GM21360 (cell line): ENCODE measurements at regions not wholly inside any gene's neighbourhood (a gene's known extent, or its start where the extent isn't known, plus 50 kb on each side); places are given as distances from the start of the nearest gene placed in this dataset.

ENCODE experiments used
- ATAC-seq: cut with Tn5 transposase; IDR thresholded peaks from one replicate; pipeline ENCODE4 v1.9.1; 2021; ENCODE audit warnings: mild to moderate bottlenecking, moderate library complexity; ENCODE audit not compliant: unreplicated experiment

DNA sequence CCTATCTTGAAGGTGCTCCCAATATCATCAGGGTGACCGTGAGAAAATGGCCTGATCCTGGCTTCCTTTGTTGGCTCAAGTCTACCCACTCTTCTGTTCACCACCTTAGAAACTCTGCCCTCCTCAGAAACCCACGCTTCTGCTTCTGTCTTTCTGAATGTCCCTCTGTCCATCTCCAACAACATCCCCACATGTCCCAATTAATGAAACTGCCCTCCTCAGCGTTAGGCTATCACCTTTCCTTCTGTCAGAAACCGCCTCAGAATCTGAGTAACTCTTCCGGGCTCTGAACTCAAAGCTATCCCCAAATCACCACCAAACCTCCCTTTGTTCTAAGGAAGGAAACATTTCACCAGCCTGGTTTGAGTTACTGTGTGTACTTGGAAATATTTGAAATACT lies 315.8 kb upstream of the ZNF32 start:
- ATAC-seq, result no peak

- no peak for ATAC-seq
Observed at GRCh38 chr10:43963793-43964425, 315.2 kb upstream of the ZNF32 start.

- ATAC-seq, result no peak
Observed at GRCh38 chr10:43963379-43963778, 314.7 kb upstream of the ZNF32 start.

DNA sequence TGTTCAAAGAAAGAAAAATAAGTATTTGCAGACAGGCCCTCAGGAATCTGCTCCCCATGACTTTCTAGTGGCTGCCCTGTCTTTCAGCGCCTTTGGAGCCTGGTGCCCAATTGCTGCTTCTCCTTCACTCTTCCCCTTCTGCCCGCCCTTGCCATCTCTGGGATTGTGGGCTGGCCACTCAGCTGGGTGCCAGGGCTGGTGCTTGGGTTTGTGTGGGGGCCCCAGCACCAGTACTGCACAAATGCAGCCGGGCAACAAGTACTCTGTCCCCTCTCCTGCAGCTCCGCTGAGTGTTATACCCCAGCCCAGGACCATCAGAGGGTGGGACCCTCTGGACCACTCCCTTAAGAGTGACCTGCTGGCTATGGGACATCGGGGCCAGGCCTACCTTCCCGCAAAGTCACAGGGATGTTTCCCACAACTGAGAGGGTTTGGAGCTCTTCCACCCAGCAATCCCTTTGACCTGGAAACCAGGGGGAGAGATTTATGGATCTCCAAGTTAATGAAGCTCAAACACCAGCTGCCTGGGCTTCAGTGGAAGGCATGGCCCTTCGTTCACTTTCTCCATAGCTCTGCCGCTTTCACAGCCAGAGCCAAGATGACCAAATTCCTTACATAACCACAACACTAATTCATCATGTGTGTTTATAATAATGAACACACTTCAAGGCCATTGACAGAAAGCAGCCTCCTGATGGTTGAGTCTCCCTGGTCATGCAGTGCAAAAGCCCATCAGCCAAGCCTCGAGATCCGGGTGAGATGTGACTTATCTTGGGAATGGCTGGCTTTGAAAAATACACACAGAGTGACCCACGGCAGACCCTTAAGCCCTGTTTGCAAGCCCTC lies 313.9 kb upstream of the ZNF32 start:
- ATAC-seq, result no peak

GRCh38 chr10:43961523-43962345 lies 313.1 kb upstream of the ZNF32 start:
- ATAC-seq, result no peak

DNA sequence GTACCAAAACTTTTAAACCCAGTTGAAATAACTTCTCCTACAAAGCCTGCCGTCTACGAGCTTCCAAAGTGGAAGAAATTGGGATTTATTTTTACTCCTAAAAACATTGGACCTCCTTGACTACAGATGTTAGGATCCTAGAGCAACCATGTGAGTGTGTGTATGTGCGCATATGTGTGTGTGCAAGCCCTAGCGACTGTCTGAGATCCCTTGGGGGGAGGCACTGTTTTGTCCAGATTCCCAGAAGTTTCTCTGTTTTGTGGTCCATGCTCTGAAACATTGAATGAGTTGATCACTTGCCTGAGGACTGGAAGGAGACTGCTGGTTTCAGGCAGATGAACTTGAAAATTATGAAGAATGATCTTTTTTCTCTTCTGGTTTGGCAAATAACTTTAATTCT lies 312.3 kb upstream of the ZNF32 start:
- no peak for ATAC-seq

DNA sequence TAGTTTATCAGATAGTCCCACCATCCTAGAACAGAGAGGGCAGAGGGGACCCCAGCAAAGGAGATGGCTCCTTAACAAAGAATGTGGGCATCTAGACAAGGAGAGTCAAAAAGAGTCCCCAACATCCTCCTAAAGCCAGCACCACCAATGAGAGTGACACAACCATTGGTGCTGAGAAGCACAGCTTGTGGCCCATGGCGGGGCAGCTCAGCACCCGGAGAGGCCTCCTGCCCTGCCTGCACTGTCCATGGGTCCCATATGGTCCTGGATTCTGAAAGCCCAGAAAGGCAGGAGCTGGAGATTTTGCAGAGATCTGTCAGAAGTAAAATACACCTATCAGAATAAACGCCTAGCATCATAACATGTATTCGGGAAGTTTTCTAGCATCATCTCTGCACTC lies 311.8 kb upstream of the ZNF32 start:
- no peak for ATAC-seq

DNA sequence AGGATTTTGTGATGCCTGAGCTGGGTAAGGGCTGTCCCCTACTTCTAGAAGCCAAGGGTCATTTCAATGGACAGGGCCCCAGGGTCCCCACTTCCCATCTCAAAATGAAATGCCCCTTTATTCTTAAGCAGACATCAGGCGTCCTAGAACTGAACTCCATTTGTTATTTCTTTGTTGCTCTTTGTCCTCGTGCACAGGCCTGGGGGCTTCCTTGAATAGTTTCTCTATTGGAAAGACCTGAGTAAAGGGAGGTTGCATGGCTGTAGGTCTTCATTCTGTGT lies 311.4 kb upstream of the ZNF32 start:
- ATAC-seq, result no peak

DNA sequence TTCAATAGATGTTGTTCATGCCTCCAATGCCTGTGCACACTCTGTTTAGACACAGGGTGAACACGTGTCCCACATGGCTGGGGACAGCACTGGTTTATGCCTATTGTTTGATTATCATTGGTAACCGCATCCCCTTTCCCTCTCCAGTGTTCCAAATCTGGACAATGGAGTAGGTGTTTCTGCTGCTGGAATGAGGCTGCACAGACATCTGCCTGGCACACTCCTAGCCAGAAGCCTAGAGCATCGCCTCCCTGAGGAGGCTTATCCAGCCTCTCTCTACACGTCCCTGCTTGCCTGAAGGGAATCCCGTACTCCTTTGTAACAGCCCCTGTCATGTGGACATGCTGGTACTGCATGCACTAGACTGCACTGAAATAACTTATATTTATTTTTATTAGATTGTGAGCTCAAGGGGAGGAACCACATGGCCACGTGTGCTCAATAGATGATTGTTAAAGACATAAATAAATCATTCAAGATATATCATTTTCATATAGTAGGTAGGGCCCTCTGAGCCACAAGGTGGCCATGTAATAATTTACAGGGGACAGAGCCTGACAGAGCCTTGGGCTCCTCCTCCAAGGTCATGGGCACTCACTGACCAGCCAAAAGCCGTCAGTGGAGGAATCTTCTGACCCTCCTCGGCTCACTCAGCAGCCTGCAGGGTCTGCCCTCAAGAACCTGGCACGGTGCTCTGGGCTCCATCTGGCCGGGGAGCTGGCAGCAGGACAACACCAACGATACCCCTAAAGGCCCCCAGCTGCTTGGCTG lies 310.9 kb upstream of the ZNF32 start:
- ATAC-seq, result no peak

- ATAC-seq, result no peak
Observed at GRCh38 chr10:43958964-43959363, 310.3 kb upstream of the ZNF32 start.

- ATAC-seq, result no peak
Observed at GRCh38 chr10:43958071-43958432, 309.4 kb upstream of the ZNF32 start.

DNA sequence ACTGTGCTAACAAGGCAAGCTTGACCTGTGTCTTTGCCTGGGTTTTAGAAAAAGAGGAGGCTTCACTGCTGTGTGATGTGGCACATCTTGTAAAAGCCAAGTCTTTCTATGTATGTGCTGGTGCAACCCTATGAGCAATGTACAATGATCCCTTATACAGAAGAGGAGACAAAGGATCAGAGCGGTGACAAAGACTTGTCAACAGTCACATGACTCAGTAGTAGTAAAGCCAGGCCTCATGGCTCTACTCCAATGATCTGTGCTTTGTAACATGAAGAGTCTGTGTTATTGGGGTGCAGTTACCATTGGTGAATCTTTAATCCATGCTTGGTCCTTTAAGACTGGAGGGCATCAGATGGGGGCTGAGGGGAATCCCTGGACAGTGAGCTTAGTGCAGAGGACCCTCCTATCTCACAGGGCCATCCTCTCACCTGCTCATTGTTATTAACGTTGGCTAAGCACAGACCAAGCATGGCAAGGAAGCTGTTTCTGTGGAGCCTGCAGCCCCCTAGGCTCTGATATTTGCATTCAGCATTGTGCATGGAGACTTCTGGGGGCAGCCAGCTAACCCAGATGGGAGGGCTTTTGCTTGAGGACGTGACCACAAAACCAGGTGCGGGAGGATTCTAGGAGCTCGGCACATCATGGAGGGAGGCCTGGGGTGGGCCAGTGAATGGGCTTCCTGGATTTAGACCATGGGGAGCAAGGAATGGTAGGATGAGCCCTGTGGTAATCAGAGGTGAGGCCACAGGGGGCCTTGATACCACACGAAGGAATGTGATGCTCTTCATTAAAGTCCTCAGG lies 308.8 kb upstream of the ZNF32 start:
- no peak for ATAC-seq

GRCh38 chr10:43955978-43956377 lies 307.3 kb upstream of the ZNF32 start:
- ATAC-seq, result no peak

DNA sequence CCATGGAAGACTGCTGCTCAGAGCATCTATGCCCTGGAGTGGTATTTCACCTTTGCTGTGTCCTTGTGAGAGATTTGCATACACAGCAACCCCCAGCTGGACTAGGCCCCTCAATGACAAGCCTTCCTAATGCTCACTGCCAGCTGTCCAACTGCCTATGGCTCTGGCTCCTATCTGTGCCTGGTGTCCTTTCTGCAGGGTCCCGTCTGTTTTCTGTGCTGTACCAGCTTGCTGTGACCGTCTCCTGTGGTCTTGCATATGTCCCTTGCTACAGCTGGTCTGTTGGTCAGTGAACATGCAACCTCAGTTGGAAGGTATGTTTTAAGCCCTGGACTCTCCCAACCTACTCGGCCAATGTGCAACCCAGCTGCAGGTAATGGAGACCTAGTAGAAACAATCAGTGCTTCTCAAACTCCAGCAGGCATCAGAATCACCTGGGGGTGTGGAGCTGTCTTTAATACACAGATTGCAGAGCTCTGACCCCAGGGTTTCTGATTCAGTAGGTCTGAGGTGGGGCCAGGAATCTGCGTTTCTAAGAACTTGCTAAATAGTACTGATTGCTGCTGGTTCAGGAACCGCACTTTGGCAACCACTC lies 306.4 kb upstream of the ZNF32 start:
- ATAC-seq, result no peak

GRCh38 chr10:43953672-43954071 lies 305.0 kb upstream of the ZNF32 start:
- no peak for ATAC-seq

DNA sequence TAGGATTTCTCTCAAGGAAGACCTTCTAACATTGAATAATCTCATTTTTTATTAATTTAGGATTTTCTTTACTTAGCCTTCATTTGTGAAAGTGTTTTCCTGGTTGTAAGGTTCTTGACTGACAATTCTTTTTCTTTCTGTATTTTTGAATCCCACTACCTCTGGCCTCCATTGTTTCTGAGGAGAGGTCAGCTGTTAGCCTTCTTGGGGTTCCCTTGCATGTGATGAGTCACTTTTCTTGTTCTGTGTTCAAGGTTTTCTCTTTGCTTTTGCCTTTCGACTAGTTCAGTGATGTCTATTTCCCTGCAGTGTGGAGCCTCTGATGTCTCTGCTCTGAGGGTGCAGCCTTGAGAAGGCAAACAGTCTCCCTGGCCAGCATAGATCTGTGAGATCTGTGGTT lies 304.1 kb upstream of the ZNF32 start:
- ATAC-seq, result no peak

- ATAC-seq, result no peak
Observed at GRCh38 chr10:43949351-43949750, 300.7 kb upstream of the ZNF32 start.

- no peak for ATAC-seq
Observed at GRCh38 chr10:43946445-43946844, 297.8 kb upstream of the ZNF32 start.

DNA sequence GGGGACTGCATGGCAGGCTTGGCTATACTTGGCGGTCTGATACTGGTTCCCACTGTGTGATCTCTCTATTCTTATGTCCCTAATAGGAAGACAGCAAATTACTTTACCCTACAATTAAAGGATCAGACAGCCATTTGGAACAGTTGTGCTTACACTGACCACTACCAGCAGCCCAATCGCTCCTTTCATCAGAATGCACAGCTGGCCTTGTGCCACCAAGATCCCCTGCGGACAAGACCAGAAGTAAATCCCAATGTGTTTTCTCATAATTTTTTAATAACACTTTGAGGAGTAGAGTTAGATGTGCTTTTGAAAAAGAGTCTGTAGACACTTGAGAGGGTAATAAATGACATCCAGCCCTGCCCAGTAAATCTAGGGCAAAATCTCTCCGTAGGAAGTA lies 297.2 kb upstream of the ZNF32 start:
- ATAC-seq, result no peak

GRCh38 chr10:43945094-43945730 lies 296.5 kb upstream of the ZNF32 start:
- ATAC-seq, result no peak
